Endothelial cell of umbilical vein (primary cell): ENCODE measurements at regions not wholly inside any gene's neighbourhood (a gene's known extent, or its start where the extent isn't known, plus 50 kb on each side); places are given as distances from the start of the nearest gene placed in this dataset.

Experiments used
- BruUV-seq: library from RNA; stranded (reverse); fragments of 400-500 nt; replicated peaks from 2 replicates; lab custom pipeline; 2021; lab: Mats Ljungman, UMichigan
- CTCF ChIA-PET: fragments of 300-600, 350-600 bp; sonication (Branson Sonifier 250); formaldehyde crosslinking; loops from one replicate; lab custom pipeline; 2021; ENCODE audit warnings: antibody characterized with exemption, inconsistent platforms; lab: Charles Lee
- POLR2A ChIA-PET: fragments of 300-600, 350-600 bp; sonication (Branson Sonifier 250); formaldehyde crosslinking; loops from one replicate; lab custom pipeline; 2021; ENCODE audit warnings: antibody characterized with exemption, inconsistent platforms; lab: Charles Lee
- DNase-seq: peaks from one replicate; pipeline ENCODE4 v3.0.0-alpha.2; 2011; ENCODE audit warnings: low read depth, low spot score
- FAIRE-seq: peaks from 2 replicates; lab custom pipeline; 2011; peaks lifted over from hg19 to GRCh38; lab: Jason Lieb, UNC
- H2AFZ ChIP-seq: 2 replicates; pipeline ENCODE4 v1.6.0; 2012; ENCODE audit warnings: low read depth, low read length, control low read depth, inconsistent platforms
- H3K27ac ChIP-seq: 2 replicates; pipeline ENCODE4 v1.5.1; 2011; ENCODE audit warnings: low read depth, mild to moderate bottlenecking, control low read depth, low read length, moderate library complexity; ENCODE audit not compliant: insufficient read depth
- H3K27me3 ChIP-seq, 2 experiments: 2 replicates each; pipeline versions ENCODE4 v1.6.0 to v1.6.1; 2011; ENCODE audit warnings: low read length in 2 of 2, mixed read lengths in 1 of 2; ENCODE audit not compliant: control insufficient read depth in 2 of 2, insufficient read depth in 2 of 2
- H3K36me3 ChIP-seq, 2 experiments: 2 replicates in 1 of 2; 3 replicates in 1 of 2; pipeline ENCODE4 v1.5.1; 2011; ENCODE audit warnings: low read length in 2 of 2, mild to moderate bottlenecking in 1 of 2, moderate library complexity in 1 of 2; ENCODE audit not compliant: control insufficient read depth in 2 of 2, insufficient read depth in 2 of 2; ENCODE audit errors: extremely low read depth in 1 of 2
- H3K4me1 ChIP-seq: 3 replicates; pipeline ENCODE4 v1.5.1; 2011; ENCODE audit warnings: mild to moderate bottlenecking, low read length; ENCODE audit not compliant: control insufficient read depth, insufficient read depth; ENCODE audit errors: extremely low read depth
- H3K4me2 ChIP-seq: 2 replicates; pipeline ENCODE4 v1.6.1; 2011; ENCODE audit warnings: low read length, control low read depth, mixed read lengths; ENCODE audit not compliant: insufficient read depth
- H3K4me3 ChIP-seq, 3 experiments: fragments of 200-600 bp in 1 of 3; sonication (generic), shearing (Covaris generic) in 1 of 3; replicated peaks in 1 of 3; 2 replicates each; pipeline ENCODE4 v1.5.1; 2011 to 2016; ENCODE audit warnings: control low read depth in 3 of 3, low read length in 3 of 3, mild to moderate bottlenecking in 2 of 3, inconsistent platforms in 1 of 3, low read depth in 1 of 3, moderate library complexity in 1 of 3; ENCODE audit not compliant: insufficient read depth in 1 of 3
- H3K79me2 ChIP-seq: 2 replicates; pipeline ENCODE4 v1.6.0; 2012; ENCODE audit warnings: low read length, inconsistent platforms; ENCODE audit not compliant: control insufficient read depth, insufficient read depth
- H3K9ac ChIP-seq: replicated peaks from 2 replicates; pipeline ENCODE3; 2011; ENCODE audit warnings: low read length, control low read depth; ENCODE audit not compliant: insufficient read depth; ENCODE audit errors: extremely low read depth
- H3K9me1 ChIP-seq: replicated peaks from 3 replicates; pipeline ENCODE4 v1.6.0; 2011; ENCODE audit warnings: mild to moderate bottlenecking, low read length; ENCODE audit not compliant: control insufficient read depth, insufficient read depth; ENCODE audit errors: extremely low read depth
- H3K9me3 ChIP-seq: replicated peaks from 2 replicates; pipeline ENCODE4 v1.5.1; 2012; ENCODE audit warnings: low read length, inconsistent platforms; ENCODE audit not compliant: control insufficient read depth, insufficient read depth
- H4K20me1 ChIP-seq: replicated peaks from 2 replicates; pipeline ENCODE3; 2011; ENCODE audit warnings: mild to moderate bottlenecking, low read length; ENCODE audit not compliant: control insufficient read depth, insufficient read depth; ENCODE audit errors: extremely low read depth
- EZH2 ChIP-seq: IDR thresholded peaks from 2 replicates; pipeline ENCODE4 v1.6.1; 2012; ENCODE audit warnings: borderline replicate concordance, low read depth, mild to moderate bottlenecking, moderate library complexity, low read length, inconsistent platforms; ENCODE audit not compliant: severe bottlenecking
- FOS ChIP-seq: IDR thresholded peaks from 2 replicates; pipeline ENCODE4 v1.6.1; 2011; ENCODE audit warnings: mild to moderate bottlenecking, low read length, moderate library complexity, borderline replicate concordance; ENCODE audit not compliant: insufficient read depth
- GATA2 ChIP-seq: IDR thresholded peaks from 2 replicates; pipeline ENCODE4 v1.7.0; 2011; ENCODE audit warnings: low read depth, mild to moderate bottlenecking, moderate library complexity, mixed read lengths, low read length; ENCODE audit not compliant: insufficient read length, insufficient read depth
- JUN ChIP-seq: IDR thresholded peaks from 2 replicates; pipeline ENCODE4 v1.6.1; 2011; ENCODE audit warnings: borderline replicate concordance, low read depth; ENCODE audit not compliant: insufficient read length, insufficient read depth
- MYC ChIP-seq: IDR thresholded peaks from one replicate; pipeline ENCODE4 v1.6.1; 2011; ENCODE audit warnings: mild to moderate bottlenecking, low read depth, low read length
- POLR2A ChIP-seq: IDR thresholded peaks from 2 replicates; pipeline ENCODE4 v1.6.1; 2012; ENCODE audit warnings: low read depth, mild to moderate bottlenecking, control low read depth, low read length
- POLR2AphosphoS5 ChIP-seq: IDR thresholded peaks from 2 replicates; pipeline ENCODE4 v1.6.1; 2012; ENCODE audit warnings: low read depth, mild to moderate bottlenecking, control low read depth, low read length, moderate library complexity; ENCODE audit not compliant: insufficient read depth
- dilution Hi-C: fragments of 300-500 bp; cut with MboI; formaldehyde crosslinking; loops from one replicate; pipeline ENCODE4 v1.15.0; 2019; ENCODE audit warnings: low sequenced_read_pairs; ENCODE audit not compliant: extremely low pct_ligation_motif_present
- intact Hi-C: fragments of 100-400 bp; cut with micrococcal nuclease; formaldehyde crosslinking; loops from one replicate; pipeline ENCODE4 v1.10.0; 2022
- TF ChIP-seq, protein P1 (sequence below): IDR thresholded peaks from 2 replicates; pipeline ENCODE4 v1.6.1; 2011; ENCODE audit not compliant: insufficient read depth, insufficient read length
- TF ChIP-seq, protein P2 (sequence below), 2 donors: IDR thresholded peaks; 1 replicate in 1 of 2; 2 replicates in 1 of 2; pipeline ENCODE4 v1.5.1; 2011; ENCODE audit warnings: low read length in 2 of 2, mild to moderate bottlenecking in 2 of 2, moderate library complexity in 2 of 2, control low read depth in 1 of 2, inconsistent platforms in 1 of 2, low read depth in 1 of 2; ENCODE audit not compliant: insufficient read depth in 1 of 2; ENCODE audit errors: extremely low read depth in 1 of 2

GRCh38 chrX:130975947-130976346, 72.9 kb upstream of the ENOX2 start:
- DNase-seq: peak; percentile 60
- Histone ChIP-seq H3K27me3 (no peaks in the 10 kb centered on the region), H3K9me3 (no peaks in the 10 kb centered on the region), H3K79me2 (no peaks in the 10 kb centered on the region), H3K9me1 (no peaks in the 10 kb centered on the region), H3K4me2 (no peak overlapping the region), H3K27ac (no peak overlapping the region), H3K36me3 (no peaks in the 10 kb centered on the region), H3K9ac (no peak overlapping the region), H3K4me3 (no peak overlapping the region), H2AFZ (no peak overlapping the region), H4K20me1 (no peaks in the 10 kb centered on the region), H3K4me1 (no peaks in the 10 kb centered on the region)
- dilution Hi-C loops (no loop called here), intact Hi-C loops (loop anchor here (1.0 kb wide), 2 partner anchors 657 to 701 kb away; no protein-coding TSS in a partner anchor)
- POLR2A ChIA-PET: no interaction called here
- CTCF ChIA-PET: interaction anchor here (1.4 to 1.9 kb wide), 3 partner anchors 18 to 701 kb away, joined by 4 to 8 read pairs (median 6); no protein-coding TSS in a partner anchor
- no peak for FAIRE-seq
- TF ChIP-seq EZH2 (no peak), MYC (no peak), JUN (no peak), FOS (peak; percentile 20), POLR2A (no peak), POLR2AphosphoS5 (no peak), GATA2 (no peak)
- TF ChIP-seq, protein P1, sequence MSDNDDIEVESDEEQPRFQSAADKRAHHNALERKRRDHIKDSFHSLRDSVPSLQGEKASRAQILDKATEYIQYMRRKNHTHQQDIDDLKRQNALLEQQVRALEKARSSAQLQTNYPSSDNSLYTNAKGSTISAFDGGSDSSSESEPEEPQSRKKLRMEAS: no peak
- TF ChIP-seq, protein P2, sequence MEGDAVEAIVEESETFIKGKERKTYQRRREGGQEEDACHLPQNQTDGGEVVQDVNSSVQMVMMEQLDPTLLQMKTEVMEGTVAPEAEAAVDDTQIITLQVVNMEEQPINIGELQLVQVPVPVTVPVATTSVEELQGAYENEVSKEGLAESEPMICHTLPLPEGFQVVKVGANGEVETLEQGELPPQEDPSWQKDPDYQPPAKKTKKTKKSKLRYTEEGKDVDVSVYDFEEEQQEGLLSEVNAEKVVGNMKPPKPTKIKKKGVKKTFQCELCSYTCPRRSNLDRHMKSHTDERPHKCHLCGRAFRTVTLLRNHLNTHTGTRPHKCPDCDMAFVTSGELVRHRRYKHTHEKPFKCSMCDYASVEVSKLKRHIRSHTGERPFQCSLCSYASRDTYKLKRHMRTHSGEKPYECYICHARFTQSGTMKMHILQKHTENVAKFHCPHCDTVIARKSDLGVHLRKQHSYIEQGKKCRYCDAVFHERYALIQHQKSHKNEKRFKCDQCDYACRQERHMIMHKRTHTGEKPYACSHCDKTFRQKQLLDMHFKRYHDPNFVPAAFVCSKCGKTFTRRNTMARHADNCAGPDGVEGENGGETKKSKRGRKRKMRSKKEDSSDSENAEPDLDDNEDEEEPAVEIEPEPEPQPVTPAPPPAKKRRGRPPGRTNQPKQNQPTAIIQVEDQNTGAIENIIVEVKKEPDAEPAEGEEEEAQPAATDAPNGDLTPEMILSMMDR (IDR thresholded peaks at IDR 0.05; ENCODE audit: extremely low read depth in 1 of 2, insufficient read depth in 1 of 2, low read depth in 1 of 2, low read length in 2 of 2): peak; percentile 26 to 40
- BruUV-seq: no TSS peak
